A549 (cell line): ENCODE measurements at regions not wholly inside any gene's neighbourhood (a gene's known extent, or its start where the extent isn't known, plus 50 kb on each side); places are given as distances from the start of the nearest gene placed in this dataset.

ENCODE experiments used
- ATAC-seq, 2 experiments: fragments of 200-7000 bp in 1 of 2; fragments of >200 bp in 1 of 2; cut with Nextera tagmentation in 1 of 2; cut with Tn5 transposase in 1 of 2; 3 replicates each; pipeline versions ENCODE4 v1.8.0 to v1.9.1; 2018 to 2020; ENCODE audit warnings: mild to moderate bottlenecking in 1 of 2, moderate library complexity in 1 of 2
- CTCF ChIA-PET: fragments of 300-600 bp; sonication (Branson Sonifier 250); formaldehyde crosslinking; extraction: SDS; loops from one replicate; lab custom pipeline; 2021; ENCODE audit warnings: antibody characterized with exemption, inconsistent platforms; lab: Yijun Ruan, JAX
- POLR2A ChIA-PET: fragments of 350-600 bp; formaldehyde crosslinking; extraction: SDS; loops from one replicate; lab custom pipeline; 2021; ENCODE audit warnings: antibody characterized with exemption, inconsistent platforms; lab: Yijun Ruan, JAX
- DNase-seq, 2 experiments: peaks; one replicate each; pipeline versions ENCODE4 v3.0.0 to v3.0.0-alpha.2; 2011 to 2016; ENCODE audit warnings: low read depth in 1 of 2, low spot score in 1 of 2
- FAIRE-seq: peaks from 2 replicates; lab custom pipeline; 2011; peaks lifted over from hg19 to GRCh38; lab: Jason Lieb, UNC
- H3K27ac ChIP-seq, 2 experiments: fragments of >200 bp; sonication (Bioruptor Twin); formaldehyde crosslinking; 3 replicates each; pipeline ENCODE4 v1.5.1; 2016 to 2017
- H3K4me1 ChIP-seq: fragments of >200 bp; sonication (Bioruptor Twin); formaldehyde crosslinking; 3 replicates; pipeline ENCODE4 v1.6.1; 2016
- H3K4me2 ChIP-seq: fragments of >200 bp; sonication (Bioruptor Twin); formaldehyde crosslinking; 3 replicates; pipeline ENCODE4 v1.6.1; 2016
- H3K4me3 ChIP-seq: fragments of >200 bp; sonication (Bioruptor Twin); formaldehyde crosslinking; 3 replicates; pipeline ENCODE4 v1.5.1; 2016
- H3K9me3 ChIP-seq: fragments of >200 bp; sonication (Bioruptor Twin); formaldehyde crosslinking; 3 replicates; pipeline ENCODE4 v1.6.1; 2016
- CHD4 ChIP-seq: fragments of 200-600 bp; sonication (generic); IDR thresholded peaks from 2 replicates; pipeline ENCODE4 v1.6.1; 2016; ENCODE audit warnings: antibody characterized with exemption, mild to moderate bottlenecking, borderline replicate concordance
- CTCF ChIP-seq: fragments of >200 bp; sonication (Bioruptor Twin); formaldehyde crosslinking; IDR thresholded peaks from 3 replicates; pipeline ENCODE4 v1.5.1; 2016
- EP300 ChIP-seq, 2 experiments: fragments of >200 bp; sonication (Bioruptor Twin); formaldehyde crosslinking; IDR thresholded peaks; 2 replicates in 1 of 2; 3 replicates in 1 of 2; pipeline ENCODE4 v1.6.1; 2016 to 2017
- ESRRA ChIP-seq: fragments of 150-350 bp; IDR thresholded peaks from 2 replicates; pipeline ENCODE4 v1.6.1; 2014; ENCODE audit warnings: mild to moderate bottlenecking, low read length, borderline replicate concordance
- FOSL2 ChIP-seq, 2 experiments: fragments of 450-650 bp in 1 of 2; fragments of >200 bp in 1 of 2; sonication (Bioruptor Twin) in 1 of 2; formaldehyde crosslinking; IDR thresholded peaks; 2 replicates each; pipeline versions ENCODE4 v1.5.0 to v1.6.1; 2016 to 2020; ENCODE audit warnings: mild to moderate bottlenecking in 1 of 2, moderate library complexity in 1 of 2
- GATA3 ChIP-seq: IDR thresholded peaks from 2 replicates; pipeline ENCODE4 v1.6.1; 2012; ENCODE audit warnings: borderline replicate concordance
- HES2 ChIP-seq: fragments of >200 bp; sonication (Bioruptor Twin); formaldehyde crosslinking; IDR thresholded peaks from 2 replicates; pipeline ENCODE4 v1.6.1; 2016
- HMGXB4 ChIP-seq: fragments of 250-450 bp; sonication (Bioruptor Pico); IDR thresholded peaks from 2 replicates; pipeline ENCODE4 v1.5.0; 2021; ENCODE audit warnings: mild to moderate bottlenecking, moderate library complexity, borderline replicate concordance
- HOXA7 ChIP-seq: fragments of 250-450 bp; sonication (Bioruptor Pico); IDR thresholded peaks from 2 replicates; pipeline ENCODE4 v1.5.0; 2020; ENCODE audit warnings: mild to moderate bottlenecking, moderate library complexity
- MAFK ChIP-seq: fragments of 450-650 bp; IDR thresholded peaks from 2 replicates; pipeline ENCODE4 v1.6.1; 2014; ENCODE audit not compliant: partially characterized antibody
- MAZ ChIP-seq: fragments of 150-350 bp; IDR thresholded peaks from 2 replicates; pipeline ENCODE4 v1.6.1; 2014; ENCODE audit warnings: antibody characterized with exemption, low read depth, low read length, borderline replicate concordance
- NPAS2 ChIP-seq: fragments of 250-450 bp; sonication (Bioruptor Pico); IDR thresholded peaks from 2 replicates; pipeline ENCODE4 v1.8.0; 2022; ENCODE audit warnings: mild to moderate bottlenecking, moderate library complexity, borderline replicate concordance
- NR3C1 ChIP-seq: fragments of >200 bp; sonication (Bioruptor Twin); formaldehyde crosslinking; IDR thresholded peaks from 3 replicates; pipeline ENCODE4 v1.6.1; 2017
- RAD21 ChIP-seq, 2 experiments: fragments of >200 bp in 1 of 2; sonication (Bioruptor Twin) in 1 of 2; formaldehyde crosslinking in 1 of 2; IDR thresholded peaks in 1 of 2; conservative IDR thresholded peaks in 1 of 2; 2 replicates in 1 of 2; 3 replicates in 1 of 2; pipeline ENCODE4 v1.6.1; 2012 to 2018; ENCODE audit warnings: inconsistent platforms in 1 of 2
- RARB ChIP-seq: fragments of 250-450 bp; sonication (Bioruptor Pico); IDR thresholded peaks from 2 replicates; pipeline ENCODE4 v1.8.0; 2021; ENCODE audit warnings: mild to moderate bottlenecking, moderate library complexity
- RFX5 ChIP-seq: fragments of 450-650 bp; IDR thresholded peaks from 2 replicates; pipeline ENCODE4 v1.7.1; 2014; ENCODE audit warnings: antibody characterized with exemption, mild to moderate bottlenecking, moderate library complexity
- RNF2 ChIP-seq: fragments of 200-600 bp; sonication (generic); IDR thresholded peaks from 2 replicates; pipeline ENCODE4 v1.6.1; 2016; ENCODE audit warnings: low read depth, mild to moderate bottlenecking, antibody characterized with exemption, moderate library complexity, borderline replicate concordance
- TP53 ChIP-seq: fragments of 250-450 bp; sonication (Bioruptor Pico); IDR thresholded peaks from 2 replicates; pipeline ENCODE4 v1.5.0; 2021; ENCODE audit warnings: mild to moderate bottlenecking, moderate library complexity
- ZC3H11A ChIP-seq: fragments of 450-650 bp; IDR thresholded peaks from 2 replicates; pipeline ENCODE4 v1.6.1; 2014; ENCODE audit warnings: antibody characterized with exemption, mild to moderate bottlenecking
- ZNF302 ChIP-seq: fragments of 250-450 bp; sonication (Bioruptor Pico); IDR thresholded peaks from 2 replicates; pipeline ENCODE4 v1.9.0; 2021; ENCODE audit warnings: inconsistent platforms, mild to moderate bottlenecking, moderate library complexity
- ZSCAN20 ChIP-seq: fragments of 250-450 bp; sonication (Bioruptor Pico); IDR thresholded peaks from 2 replicates; pipeline ENCODE4 v1.8.0; 2022; ENCODE audit warnings: mild to moderate bottlenecking, moderate library complexity
- WGBS: methylation state at CpG from one replicate; pipeline ENCODE4 v1.1.6; 2017; ENCODE audit errors: missing lambda C conversion rate; 5-methylcytosine and 5-hydroxymethylcytosine counted together
- TF ChIP-seq, protein P1 (sequence below): fragments of 450-650 bp; IDR thresholded peaks from 2 replicates; pipeline ENCODE4 v1.6.1; 2014; ENCODE audit warnings: antibody characterized with exemption

GRCh38 chr15:72902245-72902918 is 118.8 kb upstream of the ADPGK start:
- FAIRE-seq, result no peak
- POLR2A ChIA-PET, result no interaction called here

DNA sequence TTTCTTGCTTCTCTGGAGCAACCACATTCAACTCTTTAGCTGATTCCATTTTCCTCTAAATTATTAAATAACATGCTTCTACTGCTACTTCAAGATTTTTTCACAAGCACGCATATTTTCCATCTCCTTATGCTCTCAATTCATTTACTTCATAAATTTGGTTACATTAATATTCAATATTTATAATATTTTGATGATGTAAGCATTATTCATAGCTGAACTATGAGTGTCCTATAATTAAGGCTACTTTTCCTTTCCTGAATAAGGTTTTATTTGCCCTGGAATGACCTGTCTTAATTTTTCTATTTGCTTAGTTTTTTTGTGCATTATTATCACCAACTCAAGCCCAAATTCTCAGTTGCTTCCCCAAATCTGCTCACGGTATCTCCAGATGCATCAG is 109.4 kb upstream of the ADPGK start:
- ChIA-PET CTCF (no interaction called here), POLR2A (no interaction called here)
- ATAC-seq (no peak), FAIRE-seq (no peak), DNase-seq (no peak)
- Histone ChIP-seq H3K4me3 (no peak overlapping the region), H3K4me1 (no peaks in the 10 kb centered on the region), H3K27ac (no peak overlapping the region), H3K4me2 (no peak overlapping the region), H3K9me3 (peaks cover 8% of the 10 kb centered on the region; the same call in 2 of the 3 replicates)
- TF ChIP-seq MAFK, result peak; percentile 94
- no peak for TF ChIP-seq ESRRA
- WGBS, result 16% methylated on average over 2 of the region's 2 CpGs

More at GRCh38 chr15:72902245-72902918, 118.8 kb upstream of the ADPGK start:
- Histone ChIP-seq H3K4me2 (no peak overlapping the region), H3K4me1 (no peaks in the 10 kb centered on the region), H3K27ac (no peak overlapping the region), H3K4me3 (no peak overlapping the region), H3K9me3 (no peaks in the 10 kb centered on the region)
- ATAC-seq (peak; percentile 51 to 68; a peak in 5 of 6 replicates), DNase-seq (no peak)
- whole genome bisulfite sequencing, result 35% methylated on average over 15 of the region's 15 CpGs
- CTCF ChIA-PET, result no interaction called here
- TF ChIP-seq EP300 (IDR thresholded peaks at IDR 0.05) (no peak), ZC3H11A (no peak), CHD4 (no peak), ZSCAN20 (CRISPR knock-in tag) (no peak), MAZ (no peak), HOXA7 (CRISPR knock-in tag) (no peak), NR3C1 (no peak)

- TF ChIP-seq FOSL2 (IDR thresholded peaks at IDR 0.05), result no peak
- TF ChIP-seq FOSL2 (CRISPR knock-in tag; IDR thresholded peaks at IDR 0.05), result no peak
- TF ChIP-seq, protein P1, sequence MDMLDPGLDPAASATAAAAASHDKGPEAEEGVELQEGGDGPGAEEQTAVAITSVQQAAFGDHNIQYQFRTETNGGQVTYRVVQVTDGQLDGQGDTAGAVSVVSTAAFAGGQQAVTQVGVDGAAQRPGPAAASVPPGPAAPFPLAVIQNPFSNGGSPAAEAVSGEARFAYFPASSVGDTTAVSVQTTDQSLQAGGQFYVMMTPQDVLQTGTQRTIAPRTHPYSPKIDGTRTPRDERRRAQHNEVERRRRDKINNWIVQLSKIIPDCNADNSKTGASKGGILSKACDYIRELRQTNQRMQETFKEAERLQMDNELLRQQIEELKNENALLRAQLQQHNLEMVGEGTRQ, result no peak
- TF ChIP-seq RAD21 (conservative IDR thresholded peaks at IDR 0.05 in 1 of 2, IDR thresholded peaks at IDR 0.05 in 1 of 2), result no peak
- TF ChIP-seq ZC3H11A, result no peak
- no peak for TF ChIP-seq RNF2
- TF ChIP-seq CTCF, result no peak
- TF ChIP-seq MAFK, result no peak
- TF ChIP-seq HMGXB4 (CRISPR knock-in tag), result no peak
- no peak for TF ChIP-seq NPAS2 (CRISPR knock-in tag)
- TF ChIP-seq GATA3, result no peak
- no peak for TF ChIP-seq HES2
- TF ChIP-seq TP53, result no peak
- no peak for TF ChIP-seq RFX5
- no peak for TF ChIP-seq ZNF302 (CRISPR knock-in tag)
- TF ChIP-seq RARB, result no peak
- Histone ChIP-seq H3K4me3 (no peak overlapping the region), H3K4me1 (no peaks in the 10 kb centered on the region), H3K27ac (no peak overlapping the region), H3K4me2 (no peak overlapping the region), H3K9me3 (peaks cover 8% of the 10 kb centered on the region; the same call in 2 of the 3 replicates)
- WGBS, result 57% methylated on average over 12 of the region's 12 CpGs
- FAIRE-seq (no peak), DNase-seq (no peak), ATAC-seq (peak; percentile 8 to 26; a peak in 1 of 6 replicates)
- ChIA-PET CTCF (interaction anchor here (0.8 to 1.2 kb wide), 2 partner anchors 19 to 134 kb away, joined by 3 to 4 read pairs; no protein-coding TSS in a partner anchor), POLR2A (no interaction called here)
Measured at GRCh38 chr15:72890043-72890442, 106.5 kb upstream of the ADPGK start.
